Endodermal cell (in vitro differentiated cells): ENCODE measurements at regions not wholly inside any gene's neighbourhood (a gene's known extent, or its start where the extent isn't known, plus 50 kb on each side); places are given as distances from the start of the nearest gene placed in this dataset.

Source experiments
- DNase-seq: peaks from one replicate; pipeline ENCODE4 v3.0.0-alpha.2; 2017
- H3K27ac ChIP-seq: 2 replicates; pipeline ENCODE4 v1.5.1; 2013; ENCODE audit warnings: mild to moderate bottlenecking, low read depth, low read length, moderate library complexity
- H3K27me3 ChIP-seq: 2 replicates; pipeline ENCODE4 v1.6.1; 2013; ENCODE audit warnings: mild to moderate bottlenecking, low read length, moderate library complexity; ENCODE audit not compliant: insufficient read depth, control insufficient read depth, poor library complexity, severe bottlenecking
- H3K36me3 ChIP-seq: 2 replicates; pipeline ENCODE4 v1.7.0; 2013; ENCODE audit warnings: mild to moderate bottlenecking, low read length, moderate library complexity; ENCODE audit not compliant: control insufficient read depth, insufficient read depth
- H3K4me1 ChIP-seq: one replicate; pipeline ENCODE4 v1.7.0; 2013; ENCODE audit warnings: low read length; ENCODE audit not compliant: control insufficient read depth, insufficient read depth
- H3K4me3 ChIP-seq: 2 replicates; pipeline ENCODE4 v1.5.1; 2013; ENCODE audit warnings: mild to moderate bottlenecking, low read length, moderate library complexity
- H3K9ac ChIP-seq: 2 replicates; pipeline ENCODE4 v1.6.1; 2013; ENCODE audit warnings: mild to moderate bottlenecking, low read length, moderate library complexity; ENCODE audit not compliant: poor library complexity, severe bottlenecking; ENCODE audit errors: extremely low read depth
- H3K9me3 ChIP-seq: 2 replicates; pipeline ENCODE4 v1.6.1; 2013; ENCODE audit warnings: mild to moderate bottlenecking, low read length, moderate library complexity; ENCODE audit not compliant: control insufficient read depth
- H3K27ac Mint-ChIP-seq: 2 replicates; pipeline ENCODE4 v1.8.0; 2020; ENCODE audit warnings: mixed read lengths
- H3K27me3 Mint-ChIP-seq: 2 replicates; pipeline ENCODE4 v1.8.0; 2021; ENCODE audit warnings: mild to moderate bottlenecking, mixed read lengths; ENCODE audit not compliant: insufficient read depth
- H3K36me3 Mint-ChIP-seq: 2 replicates; pipeline ENCODE4 v1.8.0; 2020; ENCODE audit warnings: low read depth, mixed read lengths
- H3K4me1 Mint-ChIP-seq: 2 replicates; pipeline ENCODE4 v1.8.0; 2020; ENCODE audit warnings: mixed read lengths
- H3K4me3 Mint-ChIP-seq: 2 replicates; pipeline ENCODE4 v1.8.0; 2020; ENCODE audit warnings: mild to moderate bottlenecking, moderate library complexity, mixed read lengths
- H3K9me3 Mint-ChIP-seq: 2 replicates; pipeline ENCODE4 v1.8.0; 2020; ENCODE audit warnings: mild to moderate bottlenecking, mixed read lengths
- CTCF ChIP-seq: fragments of 200-600 bp; sonication (generic); conservative IDR thresholded peaks from 2 replicates; pipeline ENCODE4 v1.5.0; 2021; ENCODE audit warnings: antibody characterized with exemption, mild to moderate bottlenecking
- WGBS, 2 experiments: methylation state at CpG; one replicate each; pipeline versions ENCODE4 v1.1.5 to v1.1.7; 2013; ENCODE audit warnings: missing lambda C conversion rate in 2 of 2, mixed read lengths in 1 of 2; ENCODE audit not compliant: insufficient coverage in 1 of 2, insufficient read length in 1 of 2; 5-methylcytosine and 5-hydroxymethylcytosine counted together

- no peaks in the 10 kb centered on the region for H3K36me3 Mint-ChIP-seq
- 96 to 100% methylated on average over 4 to 5 of the region's 5 CpGs for WGBS, 2 experiments
Measured at GRCh38 chr3:194851254-194851653, 165.6 kb downstream of the FAM43A start.

GRCh38 chr3:194851941-194852340, 166.3 kb downstream of the FAM43A start:
- H3K27me3 Mint-ChIP-seq = no peaks in the 10 kb centered on the region
- no peaks in the 10 kb centered on the region for H3K36me3 ChIP-seq
- H3K27me3 ChIP-seq = no peaks in the 10 kb centered on the region
- no peak for TF ChIP-seq CTCF
- no peak overlapping the region for H3K27ac Mint-ChIP-seq
- H3K4me3 Mint-ChIP-seq = no peak overlapping the region
- peaks cover 8% of the 10 kb centered on the region for H3K4me1 Mint-ChIP-seq
- no peak overlapping the region for H3K4me3 ChIP-seq
- no peaks in the 10 kb centered on the region for H3K36me3 Mint-ChIP-seq
- no peaks in the 10 kb centered on the region for H3K4me1 ChIP-seq
- no peaks in the 10 kb centered on the region for H3K9me3 Mint-ChIP-seq
- DNase-seq = no peak
- H3K9me3 ChIP-seq = no peaks in the 10 kb centered on the region
- no peak overlapping the region for H3K9ac ChIP-seq
- WGBS, 2 experiments = 92 to 95% methylated on average over 4 to 5 of the region's 5 CpGs
- no peak overlapping the region for H3K27ac ChIP-seq

More at GRCh38 chr3:194851254-194851653, 165.6 kb downstream of the FAM43A start:
- Histone ChIP-seq H3K27ac (no peak overlapping the region), H3K27me3 (no peaks in the 10 kb centered on the region), H3K4me1 (no peaks in the 10 kb centered on the region), H3K4me3 (no peak overlapping the region), H3K9ac (no peak overlapping the region), H3K36me3 (no peaks in the 10 kb centered on the region), H3K9me3 (no peaks in the 10 kb centered on the region)
- no peak for DNase-seq
- no peak overlapping the region for H3K4me3 Mint-ChIP-seq
- H3K27me3 Mint-ChIP-seq = no peaks in the 10 kb centered on the region
- H3K27ac Mint-ChIP-seq = no peak overlapping the region
- no peak for TF ChIP-seq CTCF
- peaks cover 8% of the 10 kb centered on the region for H3K4me1 Mint-ChIP-seq
- H3K9me3 Mint-ChIP-seq = no peaks in the 10 kb centered on the region

GRCh38 chr3:194852345-194852744, 166.7 kb downstream of the FAM43A start:
- no peak overlapping the region for H3K27ac ChIP-seq
- H3K4me3 Mint-ChIP-seq = no peak overlapping the region
- no peaks in the 10 kb centered on the region for H3K9me3 ChIP-seq
- no peak overlapping the region for H3K9ac ChIP-seq
- no peak for DNase-seq
- 95 to 97% methylated on average over 18 to 22 of the region's 22 CpGs for whole genome bisulfite sequencing, 2 experiments
- H3K27ac Mint-ChIP-seq = no peak overlapping the region
- H3K36me3 ChIP-seq = no peaks in the 10 kb centered on the region
- H3K27me3 Mint-ChIP-seq = no peaks in the 10 kb centered on the region
- no peak overlapping the region for H3K4me3 ChIP-seq
- H3K36me3 Mint-ChIP-seq = no peaks in the 10 kb centered on the region
- no peaks in the 10 kb centered on the region for H3K27me3 ChIP-seq
- H3K4me1 ChIP-seq = no peaks in the 10 kb centered on the region
- no peak for TF ChIP-seq CTCF
- H3K4me1 Mint-ChIP-seq = peaks cover 8% of the 10 kb centered on the region
- no peaks in the 10 kb centered on the region for H3K9me3 Mint-ChIP-seq
